Omental fat pad (tissue), 3 donors: ENCODE measurements at regions not wholly inside any gene's neighbourhood (a gene's known extent, or its start where the extent isn't known, plus 50 kb on each side); places are given as distances from the start of the nearest gene placed in this dataset. TPM values are rescaled to one million over a fixed set of nuclear protein-coding genes. Genes with fewer than 3 reads are reported as not detected.

ENCODE experiments used
- ATAC-seq: fragments of 150-250 bp; one replicate; pipeline ENCODE4 v1.9.1; 2016; ENCODE audit warnings: mild to moderate bottlenecking, moderate library complexity; ENCODE audit not compliant: low FRiP score
- DNase-seq: peaks from one replicate; pipeline ENCODE4 v3.0.0-alpha.2; 2019; ENCODE audit warnings: low spot score
- CTCF ChIP-seq, 3 donors: fragments of 450-650 bp; IDR thresholded peaks; one replicate each; pipeline ENCODE4 v1.5.1; 2016 to 2017; ENCODE audit warnings: antibody characterized with exemption in 3 of 3, mild to moderate bottlenecking in 3 of 3, moderate library complexity in 2 of 3
- small RNA-seq: library from RNA; depleted of rRNA; stranded (forward); fragments of <200 nt; gene quantifications from one replicate; pipeline ENCODE3, GENCODE V24; 2016

- ATAC-seq (no peak), DNase-seq (no peak)
- TF ChIP-seq CTCF (IDR thresholded peaks at IDR 0.05), result no peak
These were observed 300.5 kb downstream of the FGF13 start for GRCh38 chrX:138411048-138411447.

Small RNA genes in the stretch of these regions (small RNA-seq; reads per million reads assigned to genes)
- not detected for gene RN7SKP31
- not detected for gene RNU6-985P
